Left lung (tissue), 4 donors: ENCODE measurements at regions not wholly inside any gene's neighbourhood (a gene's known extent, or its start where the extent isn't known, plus 50 kb on each side); places are given as distances from the start of the nearest gene placed in this dataset.

ENCODE experiments used
- ATAC-seq: fragments of 200-7000 bp; cut with Tn5 transposase; one replicate; pipeline ENCODE4 v1.9.1; 2020; ENCODE audit warnings: moderate library complexity
- DNase-seq, 4 donors: peaks; one replicate each; pipeline ENCODE4 v3.0.0-alpha.2; 2013 to 2020
- H3K27ac ChIP-seq, 2 donors: fragments of 200-600 bp; sonication (generic) in 1 of 2; one replicate each; pipeline versions ENCODE4 v1.5.0 to v1.8.0; 2020 to 2021
- H3K27me3 ChIP-seq, 2 donors: fragments of 200-600 bp; sonication (generic) in 1 of 2; one replicate each; pipeline versions ENCODE4 v1.5.0 to v1.8.0; 2020 to 2021
- H3K36me3 ChIP-seq, 2 donors: fragments of 200-600 bp; sonication (generic) in 1 of 2; one replicate each; pipeline versions ENCODE4 v1.5.0 to v1.8.0; 2020 to 2021
- H3K4me1 ChIP-seq, 2 donors: fragments of 200-600 bp; one replicate each; pipeline ENCODE4 v1.8.0; 2021
- H3K4me3 ChIP-seq, 2 donors: fragments of 200-600 bp; sonication (generic) in 1 of 2; one replicate each; pipeline versions ENCODE4 v1.5.0 to v1.8.0; 2020 to 2021; ENCODE audit warnings: mild to moderate bottlenecking in 1 of 2
- H3K9me3 ChIP-seq, 2 donors: fragments of 200-600 bp; sonication (generic) in 1 of 2; one replicate each; pipeline versions ENCODE4 v1.5.0 to v1.8.0; 2020 to 2021
- intact Hi-C, 2 donors: fragments of 100-400 bp; cut with DNase I; formaldehyde crosslinking; loops; one replicate each; pipeline versions ENCODE4 v1.11.2 to v1.14.2; 2022
- TF ChIP-seq, protein P1 (sequence below), 2 donors: fragments of 200-600 bp; sonication (generic) in 1 of 2; IDR thresholded peaks; one replicate each; pipeline versions ENCODE4 v1.5.0 to v1.8.0; 2021; ENCODE audit warnings: antibody characterized with exemption in 2 of 2
- donor health status: DM: no; HTN: yes; CAD: no.
- donor health status: DM: no; HTN: no; CAD: no.

DNA sequence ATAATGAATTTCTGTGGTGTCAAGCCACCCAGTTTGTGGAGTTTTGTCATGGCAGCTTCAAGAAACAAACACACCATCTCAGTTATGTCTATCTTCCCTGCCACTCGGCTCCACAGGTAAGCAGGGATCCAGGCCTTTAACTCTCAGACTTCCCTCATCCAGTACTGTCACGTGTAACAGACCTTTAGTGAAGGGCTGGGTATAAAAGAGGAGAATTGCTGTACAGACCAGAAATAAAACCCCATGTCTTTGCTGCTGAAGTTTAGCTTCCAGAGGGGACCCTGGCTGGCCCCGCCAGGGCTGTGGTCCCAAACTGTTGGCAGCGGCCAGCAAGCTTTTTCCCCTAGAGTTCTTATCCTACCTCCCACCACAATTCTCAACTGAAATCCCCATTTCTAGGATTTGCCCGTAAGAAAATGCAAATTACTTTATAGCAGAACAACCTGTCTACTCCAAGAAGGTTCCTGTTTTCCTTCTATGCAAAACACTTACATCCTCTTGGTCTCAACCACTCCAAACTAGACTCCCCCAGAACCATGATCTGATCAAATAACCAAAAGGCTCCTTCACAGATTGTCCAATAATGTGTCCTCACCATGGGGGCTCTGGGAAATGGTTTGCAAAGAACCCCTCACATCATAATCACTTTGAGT lies 438.0 kb upstream of the ID2 start:
- TF ChIP-seq, protein P1, sequence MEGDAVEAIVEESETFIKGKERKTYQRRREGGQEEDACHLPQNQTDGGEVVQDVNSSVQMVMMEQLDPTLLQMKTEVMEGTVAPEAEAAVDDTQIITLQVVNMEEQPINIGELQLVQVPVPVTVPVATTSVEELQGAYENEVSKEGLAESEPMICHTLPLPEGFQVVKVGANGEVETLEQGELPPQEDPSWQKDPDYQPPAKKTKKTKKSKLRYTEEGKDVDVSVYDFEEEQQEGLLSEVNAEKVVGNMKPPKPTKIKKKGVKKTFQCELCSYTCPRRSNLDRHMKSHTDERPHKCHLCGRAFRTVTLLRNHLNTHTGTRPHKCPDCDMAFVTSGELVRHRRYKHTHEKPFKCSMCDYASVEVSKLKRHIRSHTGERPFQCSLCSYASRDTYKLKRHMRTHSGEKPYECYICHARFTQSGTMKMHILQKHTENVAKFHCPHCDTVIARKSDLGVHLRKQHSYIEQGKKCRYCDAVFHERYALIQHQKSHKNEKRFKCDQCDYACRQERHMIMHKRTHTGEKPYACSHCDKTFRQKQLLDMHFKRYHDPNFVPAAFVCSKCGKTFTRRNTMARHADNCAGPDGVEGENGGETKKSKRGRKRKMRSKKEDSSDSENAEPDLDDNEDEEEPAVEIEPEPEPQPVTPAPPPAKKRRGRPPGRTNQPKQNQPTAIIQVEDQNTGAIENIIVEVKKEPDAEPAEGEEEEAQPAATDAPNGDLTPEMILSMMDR (IDR thresholded peaks at IDR 0.05) = no peak
- H3K4me3 ChIP-seq = no peak overlapping the region
- no peaks in the 10 kb centered on the region for H3K27me3 ChIP-seq
- H3K36me3 ChIP-seq = no peaks in the 10 kb centered on the region
- peaks cover 0 to 12% of the 10 kb centered on the region in 2 donors for H3K9me3 ChIP-seq
- H3K27ac ChIP-seq = no peak overlapping the region
- ATAC-seq (no peak), DNase-seq (no peak)
- intact Hi-C loops = no loop called here
- H3K4me1 ChIP-seq = peaks cover 0 to 17% of the 10 kb centered on the region in 2 donors

DNA sequence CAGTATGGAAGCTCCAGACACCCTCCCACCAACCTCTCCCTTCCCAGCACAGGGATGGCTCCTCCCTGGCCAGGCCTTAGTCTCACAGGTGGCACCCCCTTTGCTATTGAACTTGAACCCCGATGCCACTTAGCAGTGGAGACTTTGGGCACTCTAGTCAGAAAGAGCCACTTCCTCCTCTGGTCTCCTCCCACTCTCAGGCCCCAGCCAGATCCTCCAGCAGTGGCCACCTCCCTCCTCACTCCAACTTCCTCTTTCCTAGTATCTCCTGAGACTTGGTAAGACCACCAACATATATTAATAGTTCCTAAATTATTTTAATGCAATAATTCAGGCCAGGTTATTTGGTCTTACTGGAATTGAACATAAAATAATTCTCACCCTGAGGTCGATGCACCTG lies 437.2 kb upstream of the ID2 start:
- TF ChIP-seq, protein P1 (IDR thresholded peaks at IDR 0.05) = no peak
- ATAC-seq (peak; percentile 75), DNase-seq (peak in 2 of 4 donors; percentile 70 to 76)
- intact Hi-C loops = no loop called here
- H3K36me3 ChIP-seq = no peaks in the 10 kb centered on the region
- peaks cover 0 to 10% of the 10 kb centered on the region in 2 donors for H3K4me1 ChIP-seq
- no peak overlapping the region for H3K27ac ChIP-seq
- no peaks in the 10 kb centered on the region for H3K27me3 ChIP-seq
- peaks cover 0 to 12% of the 10 kb centered on the region in 2 donors for H3K9me3 ChIP-seq
- H3K4me3 ChIP-seq = no peak overlapping the region

GRCh38 chr2:8246137-8246536 lies 435.7 kb upstream of the ID2 start:
- DNase-seq (no peak), ATAC-seq (no peak)
- intact Hi-C loops = no loop called here
- H3K9me3 ChIP-seq = peaks cover 0 to 12% of the 10 kb centered on the region in 2 donors
- no peaks in the 10 kb centered on the region for H3K36me3 ChIP-seq
- no peak overlapping the region for H3K4me3 ChIP-seq
- TF ChIP-seq, protein P1 (IDR thresholded peaks at IDR 0.05) = no peak
- peaks cover 0 to 6% of the 10 kb centered on the region in 2 donors for H3K4me1 ChIP-seq
- no peaks in the 10 kb centered on the region for H3K27me3 ChIP-seq
- H3K27ac ChIP-seq = no peak overlapping the region

DNA sequence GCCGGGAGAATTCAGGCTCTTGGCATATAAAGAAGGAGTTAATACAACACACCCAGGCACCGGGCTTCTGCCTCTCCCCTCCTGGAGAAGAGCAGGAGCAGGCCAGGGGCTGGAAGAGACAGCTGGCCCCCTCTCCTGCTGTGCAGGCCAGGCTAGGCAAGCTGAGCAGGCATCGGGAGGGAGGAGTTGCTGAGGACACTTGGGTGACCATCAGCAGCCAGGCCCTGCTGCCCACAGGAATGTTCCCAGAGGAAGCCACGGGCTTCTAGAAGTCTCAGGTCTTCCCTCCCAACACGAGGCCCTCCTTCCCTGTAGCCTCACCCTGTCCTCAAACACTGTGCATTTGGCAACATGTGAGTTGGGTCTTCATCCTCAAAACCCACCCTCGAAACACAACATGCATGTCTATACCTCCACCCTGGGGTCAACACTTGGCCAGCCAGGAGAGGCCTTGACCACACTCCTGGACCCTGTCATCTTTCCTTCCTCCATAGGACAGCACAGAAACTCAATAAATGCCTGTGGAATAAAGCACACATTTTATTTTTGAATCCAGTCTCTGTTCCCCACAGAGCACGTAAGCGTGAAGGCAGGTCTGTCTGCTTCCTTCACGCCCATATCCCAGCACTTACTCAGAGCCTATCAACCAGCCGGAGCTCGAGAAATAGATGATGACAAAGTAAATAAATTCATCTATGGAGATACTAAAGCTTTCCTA lies 433.8 kb upstream of the ID2 start:
- intact Hi-C loops = no loop called here
- ATAC-seq (no peak), DNase-seq (no peak)
- no peak overlapping the region for H3K27ac ChIP-seq
- H3K9me3 ChIP-seq = peaks cover 0 to 12% of the 10 kb centered on the region in 2 donors
- H3K27me3 ChIP-seq = no peaks in the 10 kb centered on the region
- TF ChIP-seq, protein P1 (IDR thresholded peaks at IDR 0.05) = no peak
- H3K36me3 ChIP-seq = no peaks in the 10 kb centered on the region
- H3K4me1 ChIP-seq = peaks cover 0 to 6% of the 10 kb centered on the region in 2 donors
- H3K4me3 ChIP-seq = no peak overlapping the region

GRCh38 chr2:8248623-8248957 lies 433.3 kb upstream of the ID2 start:
- Histone ChIP-seq H3K9me3 (peaks cover 0 to 12% of the 10 kb centered on the region in 2 donors), H3K27ac (no peak overlapping the region), H3K36me3 (no peaks in the 10 kb centered on the region), H3K4me3 (no peak overlapping the region), H3K4me1 (peaks cover 0 to 6% of the 10 kb centered on the region in 2 donors), H3K27me3 (no peaks in the 10 kb centered on the region)
- intact Hi-C loops = no loop called here
- TF ChIP-seq, protein P1 (IDR thresholded peaks at IDR 0.05) = no peak
- ATAC-seq (no peak), DNase-seq (no peak)
